Right kidney (tissue), 1 donor: ENCODE measurements at regions not wholly inside any gene's neighbourhood (a gene's known extent, or its start where the extent isn't known, plus 50 kb on each side); places are given as distances from the start of the nearest gene placed in this dataset.

Source experiments
- DNase-seq: peaks from one replicate; pipeline ENCODE4 v3.0.0-alpha.2; 2016

DNA sequence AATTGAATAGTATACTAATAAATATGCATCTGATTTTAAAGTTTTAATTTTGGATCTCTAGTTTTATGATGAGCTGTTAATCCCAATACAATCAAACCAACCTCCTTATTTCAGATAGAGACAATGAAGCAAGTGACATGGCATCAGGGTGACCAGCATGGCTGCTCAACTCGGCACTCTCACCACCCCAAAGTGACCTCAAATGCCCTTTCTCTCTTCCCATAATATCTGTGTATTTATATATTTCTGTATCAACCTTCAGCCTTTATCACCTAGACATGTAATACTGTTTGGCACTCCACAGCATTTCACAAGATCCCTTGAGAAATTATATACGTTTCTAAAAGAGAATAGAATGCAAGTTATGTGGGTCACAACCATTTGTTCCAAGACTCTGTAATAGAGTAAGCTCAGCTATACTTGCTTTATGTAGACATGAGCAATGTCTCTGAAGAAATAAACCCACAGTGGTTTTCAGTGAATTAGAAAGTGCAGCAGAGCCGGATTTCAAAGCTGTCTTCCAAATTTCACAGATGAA is 1623.2 kb upstream of the PABPC4L start:
- no peak for DNase-seq

- no peak for DNase-seq
Measured at GRCh38 chr4:135804785-135805184, 1603.2 kb upstream of the PABPC4L start.

GRCh38 chr4:135777361-135777760 is 1575.8 kb upstream of the PABPC4L start:
- no peak for DNase-seq

DNA sequence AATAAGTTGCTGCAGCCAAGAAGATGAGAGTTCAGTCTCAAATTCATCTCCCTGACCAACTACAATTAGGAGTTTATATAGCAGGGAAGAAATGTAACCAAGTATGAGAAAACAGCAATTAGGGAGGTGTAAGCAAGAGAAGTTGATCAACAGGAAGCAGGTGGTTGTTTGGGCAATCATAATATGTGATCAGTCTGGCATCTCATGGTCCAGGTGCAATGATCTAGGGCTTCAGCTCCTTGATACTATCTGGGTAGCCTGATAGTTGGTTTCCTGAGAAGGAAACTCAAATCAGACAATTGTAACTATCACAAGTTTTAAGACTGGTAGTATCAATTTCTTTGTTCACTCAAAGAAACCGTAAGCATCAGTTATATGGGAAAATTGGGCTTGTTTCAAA is 1574.3 kb upstream of the PABPC4L start:
- no peak for DNase-seq

- DNase-seq: no peak
Measured at GRCh38 chr4:135770505-135770904, 1568.9 kb upstream of the PABPC4L start.

DNA sequence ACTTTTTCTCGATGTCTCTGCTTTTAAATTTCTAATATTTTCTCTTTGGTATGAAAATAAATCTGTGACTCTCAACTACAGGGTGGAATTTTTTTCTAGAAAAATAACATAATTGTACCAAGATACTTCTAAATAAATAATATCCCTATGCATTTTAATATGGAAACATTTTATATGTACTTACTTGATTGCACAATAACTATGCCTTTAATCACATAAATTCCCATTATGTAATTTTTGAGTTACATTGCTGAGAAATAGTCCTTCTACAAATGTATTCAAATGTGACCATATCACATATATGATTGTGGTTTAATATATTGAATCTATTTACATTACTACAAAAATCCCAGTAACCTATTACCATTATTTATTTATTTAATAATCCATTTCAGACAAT is 1543.3 kb upstream of the PABPC4L start:
- no peak for DNase-seq

DNA sequence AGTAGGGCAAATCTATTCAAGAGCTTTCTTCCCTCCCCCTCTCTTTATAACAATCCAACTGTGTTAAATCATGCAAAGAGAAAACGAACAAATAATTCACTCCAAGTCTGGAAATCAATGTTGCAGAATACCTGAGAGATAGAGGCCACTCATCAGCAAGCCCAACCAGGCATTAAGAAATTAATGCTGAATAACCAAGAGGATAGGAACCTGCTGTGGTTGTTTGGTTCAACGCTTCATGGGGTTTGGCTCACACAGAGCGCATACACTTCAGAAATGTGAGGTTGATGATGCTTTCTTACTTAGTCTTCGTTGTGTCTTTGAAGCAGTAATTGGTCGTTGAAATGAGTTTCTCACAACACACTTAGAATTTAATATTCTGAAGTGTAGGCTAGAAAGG is 1540.0 kb upstream of the PABPC4L start:
- DNase-seq: no peak

DNA sequence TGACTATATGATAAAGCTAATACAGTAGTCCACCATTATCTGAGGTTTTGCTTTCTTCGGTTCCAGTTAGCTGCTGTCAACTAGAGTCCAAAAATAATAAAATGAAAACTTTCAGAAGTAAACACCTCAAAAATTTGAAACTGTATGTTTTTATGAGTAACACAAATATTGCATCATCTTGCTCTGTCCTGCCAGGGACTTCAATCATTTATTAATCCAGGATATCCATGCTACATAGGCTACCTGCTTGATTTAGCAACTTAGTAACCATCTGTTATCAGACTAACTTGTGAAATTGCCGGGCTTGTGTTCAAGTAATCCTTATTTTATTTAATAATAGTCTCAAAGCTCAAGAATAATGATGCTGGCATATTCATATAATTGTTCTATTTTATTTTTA is 1537.8 kb upstream of the PABPC4L start:
- DNase-seq: no peak

DNA sequence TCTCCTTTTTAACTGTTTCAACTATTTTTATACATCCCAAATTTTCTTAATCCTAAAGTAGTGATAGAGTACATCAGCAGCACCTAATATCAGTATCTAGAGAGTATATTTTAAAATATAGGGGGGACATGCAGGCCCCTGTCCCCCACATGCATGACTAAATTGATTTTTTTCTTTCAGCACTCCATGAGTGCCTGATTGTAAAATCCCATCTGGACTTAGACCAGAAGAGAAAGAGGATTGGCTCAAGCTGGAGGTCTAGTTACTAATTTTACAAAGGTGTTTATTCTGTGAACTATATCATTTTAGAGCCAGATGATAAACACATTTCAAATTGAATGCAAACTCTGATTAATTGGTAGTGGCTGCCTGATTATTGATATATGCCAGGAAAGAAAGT is 1533.9 kb upstream of the PABPC4L start:
- DNase-seq: no peak

DNA sequence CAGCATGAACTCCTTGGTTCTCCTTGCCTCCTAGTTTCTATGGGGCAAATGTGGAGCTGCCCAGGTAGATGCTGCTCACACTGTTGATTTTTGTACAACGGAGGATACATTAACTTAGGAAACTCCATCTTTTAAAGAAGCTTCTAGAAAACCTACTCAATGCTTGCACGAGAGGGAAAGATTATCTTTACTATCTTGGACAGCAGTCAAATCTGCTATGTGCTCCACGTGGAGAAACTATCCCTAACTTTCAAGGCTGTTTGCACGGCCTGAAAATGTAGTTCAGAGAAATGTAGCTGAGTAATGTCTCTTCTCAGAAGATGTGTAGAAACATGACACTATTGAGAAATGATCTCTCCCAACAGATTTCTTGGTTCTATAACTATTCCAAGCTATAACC is 1530.9 kb upstream of the PABPC4L start:
- DNase-seq: no peak

- DNase-seq: no peak
Measured at GRCh38 chr4:135731682-135732081, 1530.1 kb upstream of the PABPC4L start.

GRCh38 chr4:135724421-135724820 is 1522.8 kb upstream of the PABPC4L start:
- no peak for DNase-seq

DNA sequence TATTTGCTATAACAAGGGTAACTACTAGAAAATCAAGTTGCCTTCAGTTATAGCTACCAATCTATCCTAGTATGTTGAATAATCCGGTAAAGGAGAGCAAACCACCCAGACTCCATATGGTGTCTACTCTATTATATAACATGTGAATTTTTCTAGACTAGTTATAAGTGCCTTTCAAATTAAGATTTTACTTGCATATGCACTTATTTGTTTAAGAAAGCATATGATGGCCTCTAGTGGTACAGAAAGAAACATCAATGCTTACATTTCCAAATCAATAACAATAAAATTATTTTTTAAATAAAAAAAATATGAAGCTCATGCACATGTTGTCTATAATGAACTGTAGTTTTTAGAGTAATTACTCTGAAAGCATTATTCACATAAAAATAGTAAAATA is 1516.4 kb upstream of the PABPC4L start:
- DNase-seq: no peak

DNA sequence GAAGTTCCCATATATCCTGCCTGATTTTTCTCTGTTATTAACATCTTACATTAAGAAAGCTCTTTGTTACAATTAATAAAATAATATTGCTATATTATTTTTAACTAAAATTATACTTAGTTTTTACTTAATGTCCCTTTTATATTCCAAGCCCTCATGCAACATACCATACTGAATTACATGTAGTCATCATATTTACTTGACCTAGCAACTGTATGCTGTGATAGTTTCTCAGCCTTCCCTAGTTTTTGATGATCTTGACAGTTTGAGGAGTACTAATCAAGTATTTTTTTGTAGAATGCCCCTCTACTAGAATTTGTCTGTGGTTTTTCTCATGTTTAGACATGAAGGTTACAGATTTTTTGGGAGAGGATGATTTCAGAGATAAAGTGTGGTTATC is 1503.8 kb upstream of the PABPC4L start:
- no peak for DNase-seq

DNA sequence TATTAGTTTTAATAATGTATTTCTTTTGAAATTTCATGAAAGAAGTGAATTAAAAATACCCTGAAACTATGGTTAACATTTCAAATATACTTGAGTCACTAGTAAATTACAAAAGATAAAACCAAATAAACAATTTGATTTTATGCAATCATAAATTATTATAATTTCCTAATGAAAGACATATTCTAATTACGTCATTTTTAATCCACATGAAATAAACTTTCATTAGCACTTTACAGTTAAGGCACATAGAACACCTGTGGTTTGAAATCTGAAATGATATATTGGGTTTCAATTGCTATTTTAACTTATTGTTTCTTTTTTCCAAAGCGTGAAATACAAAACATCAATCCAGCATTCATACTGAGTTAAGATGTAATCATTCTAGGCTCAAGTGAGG is 1492.5 kb upstream of the PABPC4L start:
- no peak for DNase-seq

- no peak for DNase-seq
Measured at GRCh38 chr4:135684001-135684400, 1482.4 kb upstream of the PABPC4L start.

GRCh38 chr4:135672202-135672601 is 1470.6 kb upstream of the PABPC4L start:
- DNase-seq: no peak

DNA sequence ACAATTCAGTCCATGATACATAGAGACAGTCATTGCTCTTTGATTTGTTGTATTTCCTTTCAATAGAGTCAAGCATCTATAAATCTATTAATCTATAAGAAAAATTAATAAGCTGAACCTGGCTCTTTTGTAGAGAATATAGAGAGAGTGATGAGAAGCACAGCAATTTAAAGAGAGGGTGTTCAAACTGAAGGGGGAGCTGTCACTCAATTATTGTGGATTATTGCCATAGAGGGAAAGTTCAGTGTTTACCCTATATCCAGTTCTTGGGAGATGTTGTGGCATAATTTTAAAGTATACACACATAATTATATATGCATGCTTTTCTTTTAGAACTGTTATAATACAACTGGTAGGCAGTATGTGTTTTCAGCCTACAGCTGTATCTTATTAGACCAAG is 1469.0 kb upstream of the PABPC4L start:
- DNase-seq: no peak
